Prostate gland (tissue), 2 donors: ENCODE measurements at regions not wholly inside any gene's neighbourhood (a gene's known extent, or its start where the extent isn't known, plus 50 kb on each side); places are given as distances from the start of the nearest gene placed in this dataset.

Source experiments
- DNase-seq: peaks from one replicate; pipeline ENCODE4 v3.0.0-alpha.2; 2019; ENCODE audit warnings: low spot score
- H3K27ac ChIP-seq, 2 donors: fragments of 200-600 bp; sonication (generic); 2 replicates each; pipeline ENCODE4 v1.5.1; 2017 to 2019
- H3K27me3 ChIP-seq: fragments of 200-600 bp; sonication (generic); replicated peaks from 2 replicates; pipeline ENCODE4 v1.5.1; 2019; ENCODE audit not compliant: insufficient read depth
- H3K36me3 ChIP-seq, 2 donors: fragments of 200-600 bp; sonication (generic); 1 replicate in 1 of 2; 2 replicates in 1 of 2; pipeline versions ENCODE4 v1.5.1 to v1.8.1; 2017 to 2019
- H3K4me1 ChIP-seq: fragments of 200-600 bp; sonication (generic); replicated peaks from 2 replicates; pipeline ENCODE4 v1.5.1; 2019
- H3K4me3 ChIP-seq, 2 donors: fragments of 200-600 bp; sonication (generic); 2 replicates each; pipeline ENCODE4 v1.5.1; 2017 to 2019
- H3K9me3 ChIP-seq: fragments of 200-600 bp; sonication (generic); 2 replicates; pipeline ENCODE4 v1.5.1; 2017
- POLR2A ChIP-seq: fragments of 450-650 bp; IDR thresholded peaks from one replicate; pipeline ENCODE4 v1.6.1; 2016; ENCODE audit warnings: antibody characterized with exemption, mild to moderate bottlenecking
- POLR2AphosphoS5 ChIP-seq: sonication (generic); formaldehyde crosslinking; IDR thresholded peaks from one replicate; pipeline ENCODE4 v1.6.1; 2017; ENCODE audit warnings: antibody characterized with exemption
- WGBS: methylation state at CpG from one replicate; pipeline ENCODE4 v1.1.5; 2018; 5-methylcytosine and 5-hydroxymethylcytosine counted together
- intact Hi-C: fragments of 100-400 bp; cut with DNase I; formaldehyde crosslinking; loops from one replicate; pipeline ENCODE4 v1.14.2; 2022
- TF ChIP-seq, protein P1 (sequence below), 4 experiments: fragments of 200-600 bp in 2 of 4; fragments of 450-650 bp in 2 of 4; sonication (generic) in 2 of 4; IDR thresholded peaks; 1 replicate in 3 of 4; 2 replicates in 1 of 4; pipeline ENCODE4 v1.5.1; 2016 to 2019; ENCODE audit warnings: antibody characterized with exemption in 4 of 4, mild to moderate bottlenecking in 2 of 4, moderate library complexity in 2 of 4

DNA sequence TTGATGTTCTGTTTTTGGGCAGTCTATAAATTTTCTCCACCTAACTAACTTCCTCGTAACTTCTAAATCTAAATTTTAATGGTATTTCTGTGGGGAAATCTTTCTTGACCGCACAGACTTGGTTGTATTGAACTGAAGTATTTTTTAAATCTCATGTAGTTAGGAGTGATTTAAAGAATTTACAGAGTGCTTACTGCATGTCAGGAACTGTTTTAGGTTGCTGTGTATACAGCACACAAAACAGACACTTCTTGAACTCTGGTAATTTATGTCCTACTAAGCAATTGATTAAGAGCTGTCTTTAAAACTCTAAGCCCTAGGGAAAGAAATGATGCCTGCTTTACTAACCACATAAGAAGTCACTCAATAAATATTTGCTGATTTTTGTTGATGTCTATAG, 1350.2 kb downstream of the ZPLD1 start:
- WGBS: 80% methylated on average over 2 of the region's 2 CpGs
- H3K27ac ChIP-seq: no peak overlapping the region
- no peaks in the 10 kb centered on the region for H3K36me3 ChIP-seq

DNA sequence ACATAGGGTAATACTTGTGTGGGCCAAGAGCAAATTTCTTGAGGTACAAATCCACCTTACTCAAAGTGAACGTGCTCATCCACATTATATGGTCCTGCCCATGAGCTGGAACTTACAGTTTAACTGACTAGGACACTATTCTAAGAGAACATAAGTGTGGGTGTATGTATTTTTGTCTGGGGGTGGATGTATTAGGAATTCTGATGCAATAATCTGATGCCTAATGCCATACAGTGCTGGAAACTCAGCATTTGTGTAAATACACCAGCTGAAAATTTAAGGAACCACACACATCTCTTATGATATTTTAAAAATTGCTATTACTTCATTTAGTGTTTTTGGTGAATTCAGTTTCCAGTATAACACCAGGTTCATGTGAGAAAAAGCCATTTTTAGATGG, 1350.7 kb downstream of the ZPLD1 start:
- Histone ChIP-seq H3K4me1 (no peaks in the 10 kb centered on the region), H3K27me3 (no peaks in the 10 kb centered on the region), H3K36me3 (no peaks in the 10 kb centered on the region), H3K9me3 (no peaks in the 10 kb centered on the region), H3K4me3 (no peak overlapping the region), H3K27ac (no peak overlapping the region)
- intact Hi-C loops: no loop called here
- 67% methylated on average over 1 of the region's 1 CpG for WGBS
- TF ChIP-seq, protein P1, sequence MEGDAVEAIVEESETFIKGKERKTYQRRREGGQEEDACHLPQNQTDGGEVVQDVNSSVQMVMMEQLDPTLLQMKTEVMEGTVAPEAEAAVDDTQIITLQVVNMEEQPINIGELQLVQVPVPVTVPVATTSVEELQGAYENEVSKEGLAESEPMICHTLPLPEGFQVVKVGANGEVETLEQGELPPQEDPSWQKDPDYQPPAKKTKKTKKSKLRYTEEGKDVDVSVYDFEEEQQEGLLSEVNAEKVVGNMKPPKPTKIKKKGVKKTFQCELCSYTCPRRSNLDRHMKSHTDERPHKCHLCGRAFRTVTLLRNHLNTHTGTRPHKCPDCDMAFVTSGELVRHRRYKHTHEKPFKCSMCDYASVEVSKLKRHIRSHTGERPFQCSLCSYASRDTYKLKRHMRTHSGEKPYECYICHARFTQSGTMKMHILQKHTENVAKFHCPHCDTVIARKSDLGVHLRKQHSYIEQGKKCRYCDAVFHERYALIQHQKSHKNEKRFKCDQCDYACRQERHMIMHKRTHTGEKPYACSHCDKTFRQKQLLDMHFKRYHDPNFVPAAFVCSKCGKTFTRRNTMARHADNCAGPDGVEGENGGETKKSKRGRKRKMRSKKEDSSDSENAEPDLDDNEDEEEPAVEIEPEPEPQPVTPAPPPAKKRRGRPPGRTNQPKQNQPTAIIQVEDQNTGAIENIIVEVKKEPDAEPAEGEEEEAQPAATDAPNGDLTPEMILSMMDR (IDR thresholded peaks at IDR 0.05): no peak
- TF ChIP-seq POLR2A (no peak), POLR2AphosphoS5 (no peak)
- no peak for DNase-seq

More for the DNA sequence above, 1350.2 kb downstream of the ZPLD1 start:
- Histone ChIP-seq H3K9me3 (no peaks in the 10 kb centered on the region), H3K4me1 (no peaks in the 10 kb centered on the region), H3K4me3 (no peak overlapping the region), H3K27me3 (no peaks in the 10 kb centered on the region)
- no peak for DNase-seq
- intact Hi-C loops: no loop called here
- TF ChIP-seq, protein P1 (IDR thresholded peaks at IDR 0.05): no peak
- no peak for TF ChIP-seq POLR2A
- TF ChIP-seq POLR2AphosphoS5: no peak

DNA sequence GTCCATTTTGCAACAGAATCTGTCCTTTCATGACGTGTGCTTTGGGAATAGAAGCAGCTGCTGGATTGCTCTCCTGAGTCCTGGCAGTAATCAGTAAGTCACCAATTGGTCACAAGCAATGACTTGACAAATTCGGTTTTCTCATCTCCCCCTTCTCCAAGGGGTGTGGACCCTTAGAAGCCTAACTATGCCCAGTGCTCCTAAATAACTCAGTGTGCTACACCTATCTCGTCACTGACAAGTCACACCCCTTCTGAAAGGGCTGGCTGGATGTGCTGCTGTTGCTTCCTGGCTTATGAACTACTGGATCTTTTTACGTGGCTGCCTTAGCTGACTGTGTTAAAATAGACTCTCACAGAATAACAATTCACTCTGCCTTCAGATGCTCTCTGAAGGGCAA, 1351.5 kb downstream of the ZPLD1 start:
- Histone ChIP-seq H3K36me3 (no peaks in the 10 kb centered on the region), H3K9me3 (no peaks in the 10 kb centered on the region), H3K4me1 (no peaks in the 10 kb centered on the region), H3K4me3 (no peak overlapping the region), H3K27ac (no peak overlapping the region), H3K27me3 (no peaks in the 10 kb centered on the region)
- TF ChIP-seq POLR2A (no peak), POLR2AphosphoS5 (no peak)
- TF ChIP-seq, protein P1 (IDR thresholded peaks at IDR 0.05): no peak
- DNase-seq: no peak
- WGBS: 6% methylated on average over 4 of the region's 4 CpGs
- intact Hi-C loops: no loop called here

DNA sequence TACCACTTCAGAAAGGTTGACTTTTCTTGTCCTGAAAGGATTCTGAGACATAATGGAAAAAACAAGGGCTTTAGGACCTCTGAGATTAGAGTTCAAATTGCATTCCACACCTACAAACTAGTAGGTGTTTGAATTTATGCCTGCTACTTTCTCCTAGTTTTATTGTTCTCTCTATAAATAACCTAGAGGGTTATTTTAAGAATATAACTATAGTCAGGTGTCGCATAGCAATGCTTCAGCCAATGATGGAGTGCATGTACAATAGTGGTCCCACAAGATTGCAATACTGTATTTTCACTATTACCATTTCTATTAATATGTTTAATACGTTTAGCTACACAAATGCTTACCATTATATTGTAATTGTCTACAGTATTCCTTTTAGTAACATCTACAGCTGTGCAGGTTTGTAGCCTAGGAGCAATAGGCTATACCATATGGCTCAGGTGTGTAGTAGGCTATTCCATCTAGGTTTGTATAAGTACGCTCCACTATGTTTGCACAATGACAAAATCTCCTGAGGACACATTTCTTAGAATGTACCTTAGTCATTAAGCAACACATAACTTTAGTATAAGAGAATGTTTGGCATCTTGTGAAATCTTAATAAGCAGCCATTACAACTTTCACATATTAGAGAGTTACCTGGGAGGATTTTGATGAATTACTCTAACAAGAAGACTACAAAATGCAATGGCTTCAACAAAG, 1352.5 kb downstream of the ZPLD1 start:
- Histone ChIP-seq H3K4me3 (no peak overlapping the region), H3K27ac (no peak overlapping the region), H3K36me3 (no peaks in the 10 kb centered on the region), H3K27me3 (no peaks in the 10 kb centered on the region), H3K9me3 (no peaks in the 10 kb centered on the region), H3K4me1 (no peaks in the 10 kb centered on the region)
- TF ChIP-seq POLR2AphosphoS5: no peak
- TF ChIP-seq, protein P1 (IDR thresholded peaks at IDR 0.05): no peak
- no peak for DNase-seq
- intact Hi-C loops: no loop called here
- 76% methylated on average over 3 of the region's 3 CpGs for WGBS

DNA sequence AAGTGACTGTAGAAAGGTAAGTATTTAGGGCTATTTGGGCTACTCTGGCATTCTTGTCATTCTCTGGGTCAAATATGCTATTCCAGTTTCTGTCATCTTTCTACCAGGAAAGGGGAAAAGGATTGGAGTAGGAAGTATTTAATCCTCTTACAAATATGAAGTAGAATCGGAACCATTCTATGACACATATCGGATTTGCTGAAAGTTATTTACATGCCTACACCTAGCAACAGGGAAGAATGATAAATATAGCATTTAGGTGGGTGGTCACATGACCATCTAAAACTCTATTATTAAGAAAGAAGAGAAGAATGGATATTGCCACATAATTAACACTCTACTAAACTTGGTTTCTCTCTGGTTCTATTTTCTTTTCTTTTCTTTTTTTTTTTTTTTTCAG, 1353.1 kb downstream of the ZPLD1 start:
- intact Hi-C loops: no loop called here
- Histone ChIP-seq H3K36me3 (no peaks in the 10 kb centered on the region), H3K4me3 (no peak overlapping the region), H3K9me3 (no peaks in the 10 kb centered on the region), H3K4me1 (no peaks in the 10 kb centered on the region), H3K27me3 (no peaks in the 10 kb centered on the region), H3K27ac (no peak overlapping the region)
- no peak for DNase-seq
- 96% methylated on average over 2 of the region's 2 CpGs for WGBS
- TF ChIP-seq POLR2A (no peak), POLR2AphosphoS5 (no peak)
- TF ChIP-seq, protein P1 (IDR thresholded peaks at IDR 0.05): no peak
